Esophagus muscularis mucosa (tissue), 4 donors: ENCODE measurements at regions not wholly inside any gene's neighbourhood (a gene's known extent, or its start where the extent isn't known, plus 50 kb on each side); places are given as distances from the start of the nearest gene placed in this dataset.

Experiments used
- CTCF ChIP-seq, 3 experiments: fragments of 200-600 bp in 2 of 3; fragments of 450-650 bp in 1 of 3; sonication (generic) in 2 of 3; IDR thresholded peaks; one replicate each; pipeline ENCODE4 v1.5.1; 2017 to 2019; ENCODE audit warnings: antibody characterized with exemption in 3 of 3, mild to moderate bottlenecking in 2 of 3, moderate library complexity in 1 of 3
- EP300 ChIP-seq: sonication (generic); formaldehyde crosslinking; IDR thresholded peaks from one replicate; pipeline ENCODE4 v1.6.1; 2017; ENCODE audit warnings: antibody characterized with exemption
- POLR2A ChIP-seq: fragments of 450-650 bp; IDR thresholded peaks from one replicate; pipeline ENCODE4 v1.6.1; 2017; ENCODE audit warnings: antibody characterized with exemption, moderate library complexity, mild to moderate bottlenecking, low read depth

- TF ChIP-seq CTCF (IDR thresholded peaks at IDR 0.05) = no peak
- TF ChIP-seq POLR2A = no peak
- TF ChIP-seq EP300 = no peak
Observed at GRCh38 chr13:27353166-27353583, 71.2 kb upstream of the GTF3A start.
